PFSK-1 (cell line): ENCODE measurements at regions not wholly inside any gene's neighbourhood (a gene's known extent, or its start where the extent isn't known, plus 50 kb on each side); places are given as distances from the start of the nearest gene placed in this dataset.

ENCODE experiments used
- POLR2AphosphoS5 ChIP-seq: IDR thresholded peaks from 2 replicates; pipeline ENCODE4 v1.6.1; 2012; ENCODE audit warnings: low read depth, mild to moderate bottlenecking, control low read depth, low read length, moderate library complexity
- SIN3A ChIP-seq: IDR thresholded peaks from 2 replicates; pipeline ENCODE4 v1.6.1; 2012; ENCODE audit warnings: mild to moderate bottlenecking, low read length, moderate library complexity, borderline replicate concordance; ENCODE audit not compliant: insufficient read depth

DNA sequence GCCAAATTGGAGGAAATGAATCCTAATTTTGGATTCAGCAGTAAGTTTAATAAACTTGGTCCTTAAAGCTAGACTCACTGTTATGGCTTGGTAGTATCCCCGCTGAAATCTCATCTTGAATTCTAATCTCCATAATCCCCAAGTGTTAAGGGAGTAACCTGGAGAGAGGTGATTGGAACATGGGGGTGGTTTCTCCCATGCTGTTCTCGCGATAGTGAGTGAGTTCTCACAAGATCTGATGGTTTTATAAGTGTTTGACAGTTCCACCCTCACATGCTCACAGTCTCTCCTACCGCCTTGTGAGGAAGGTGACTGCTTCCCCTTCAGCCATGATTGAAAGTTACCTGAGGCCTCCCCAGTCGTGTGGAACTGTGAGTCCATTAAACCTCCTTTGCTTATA is 824.5 kb upstream of the WWC1 start:
- TF ChIP-seq SIN3A (no peak), POLR2AphosphoS5 (no peak)
